RWPE2 (cell line): ENCODE measurements at regions not wholly inside any gene's neighbourhood (a gene's known extent, or its start where the extent isn't known, plus 50 kb on each side); places are given as distances from the start of the nearest gene placed in this dataset.
A peak's percentile ranks its signal among the peaks of the same experiment; 100 is the strongest.

Source experiments
- ATAC-seq: fragments of 200-7000 bp; cut with Tn5 transposase; 3 replicates; pipeline ENCODE4 v1.9.1; 2021; ENCODE audit warnings: low read depth
- DNase-seq: peaks from one replicate; pipeline ENCODE4 v3.0.0-alpha.2; 2020; ENCODE audit warnings: low spot score
- H3K27ac ChIP-seq: fragments of 450-650 bp; 2 replicates; pipeline ENCODE4 v1.5.1; 2017; ENCODE audit warnings: mild to moderate bottlenecking; ENCODE audit not compliant: poor library complexity, severe bottlenecking
- H3K27me3 ChIP-seq: fragments of 250-450 bp; sonication (Bioruptor Pico); 2 replicates; pipeline ENCODE4 v1.5.1; 2021; ENCODE audit warnings: mild to moderate bottlenecking, moderate library complexity; ENCODE audit not compliant: insufficient read depth, poor library complexity, severe bottlenecking
- H3K36me3 ChIP-seq: fragments of 250-450 bp; sonication (Bioruptor Pico); 2 replicates; pipeline ENCODE4 v1.5.1; 2020; ENCODE audit warnings: low read depth, mild to moderate bottlenecking, moderate library complexity
- H3K4me1 ChIP-seq: fragments of 250-450 bp; sonication (Bioruptor Pico); 2 replicates; pipeline ENCODE4 v1.5.1; 2021; ENCODE audit warnings: mild to moderate bottlenecking, moderate library complexity; ENCODE audit not compliant: insufficient read depth, poor library complexity, severe bottlenecking
- H3K4me3 ChIP-seq: fragments of 250-450 bp; sonication (Bioruptor Pico); 2 replicates; pipeline ENCODE4 v1.5.1; 2021; ENCODE audit warnings: mild to moderate bottlenecking, moderate library complexity; ENCODE audit not compliant: severe bottlenecking
- H3K9me3 ChIP-seq: fragments of 250-450 bp; sonication (Bioruptor Pico); 2 replicates; pipeline ENCODE4 v1.5.1; 2021; ENCODE audit warnings: mild to moderate bottlenecking, moderate library complexity; ENCODE audit not compliant: severe bottlenecking
- CTCF ChIP-seq: fragments of 450-650 bp; IDR thresholded peaks from one replicate; pipeline ENCODE4 v1.5.1; 2017; ENCODE audit warnings: mild to moderate bottlenecking, moderate library complexity; ENCODE audit not compliant: poor library complexity, severe bottlenecking

- no peaks in the 10 kb centered on the region for H3K27me3 ChIP-seq
- ATAC-seq (no peak), DNase-seq (no peak)
- no peaks in the 10 kb centered on the region for H3K9me3 ChIP-seq
- H3K27ac ChIP-seq = no peak overlapping the region
- H3K4me3 ChIP-seq = no peak overlapping the region
- H3K4me1 ChIP-seq = peaks cover 9% of the 10 kb centered on the region
- TF ChIP-seq CTCF = no peak
- H3K36me3 ChIP-seq = no peaks in the 10 kb centered on the region
These were observed 244.6 kb upstream of the UBE2E3 start for GRCh38 chr2:180735799-180736198.

- DNase-seq = no peak
- no peak overlapping the region for H3K27ac ChIP-seq
- TF ChIP-seq CTCF = no peak
- no peak overlapping the region for H3K4me3 ChIP-seq
- ATAC-seq = no peak
- no peaks in the 10 kb centered on the region for H3K27me3 ChIP-seq
- no peaks in the 10 kb centered on the region for H3K9me3 ChIP-seq
- H3K36me3 ChIP-seq = no peaks in the 10 kb centered on the region
- H3K4me1 ChIP-seq = peaks cover 24% of the 10 kb centered on the region
These were observed 246.0 kb upstream of the UBE2E3 start for GRCh38 chr2:180734382-180734781.

DNA sequence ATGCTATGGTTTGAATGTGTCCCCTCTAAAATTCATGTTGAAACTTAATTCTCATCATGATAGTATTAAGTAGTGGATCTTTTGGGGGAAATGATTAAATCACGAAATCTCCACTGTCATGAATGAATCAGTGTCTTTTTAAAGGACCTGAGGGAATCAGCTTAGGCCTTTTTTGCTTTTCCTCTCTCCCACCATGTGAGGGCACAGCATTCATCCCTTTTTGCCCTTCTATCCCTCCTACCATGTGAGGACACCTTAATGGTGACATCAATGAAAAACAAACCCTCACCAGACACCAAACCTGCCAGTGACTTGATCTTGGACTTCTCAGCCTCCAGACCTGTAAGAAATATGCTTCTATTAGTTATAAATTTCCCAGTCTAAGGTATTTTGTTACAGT lies 247.1 kb upstream of the UBE2E3 start:
- Histone ChIP-seq H3K4me3 (no peak overlapping the region), H3K27me3 (no peaks in the 10 kb centered on the region), H3K9me3 (no peaks in the 10 kb centered on the region), H3K4me1 (peaks cover 31% of the 10 kb centered on the region), H3K27ac (no peak overlapping the region), H3K36me3 (no peaks in the 10 kb centered on the region)
- TF ChIP-seq CTCF = no peak
- no peak for DNase-seq
- ATAC-seq = no peak

GRCh38 chr2:180732337-180732736 lies 248.1 kb upstream of the UBE2E3 start:
- DNase-seq (no peak), ATAC-seq (no peak)
- Histone ChIP-seq H3K4me3 (no peak overlapping the region), H3K9me3 (no peaks in the 10 kb centered on the region), H3K27me3 (no peaks in the 10 kb centered on the region), H3K27ac (no peak overlapping the region), H3K36me3 (no peaks in the 10 kb centered on the region), H3K4me1 (peaks cover 31% of the 10 kb centered on the region)
- TF ChIP-seq CTCF = no peak

- no peak for TF ChIP-seq CTCF
- no peaks in the 10 kb centered on the region for H3K36me3 ChIP-seq
- DNase-seq (no peak), ATAC-seq (peak; percentile 79)
- H3K4me3 ChIP-seq = no peak overlapping the region
- H3K4me1 ChIP-seq = peaks cover 31% of the 10 kb centered on the region
- peak overlapping the region; percentile 68 for H3K27ac ChIP-seq
- H3K9me3 ChIP-seq = no peaks in the 10 kb centered on the region
- H3K27me3 ChIP-seq = no peaks in the 10 kb centered on the region
These were observed 249.4 kb upstream of the UBE2E3 start for GRCh38 chr2:180730976-180731375.
